Vagina (tissue), 2 donors: ENCODE measurements at regions not wholly inside any gene's neighbourhood (a gene's known extent, or its start where the extent isn't known, plus 50 kb on each side); places are given as distances from the start of the nearest gene placed in this dataset.

ENCODE experiments used
- POLR2AphosphoS5 ChIP-seq, 2 donors: sonication (generic); formaldehyde crosslinking; IDR thresholded peaks; one replicate each; pipeline ENCODE4 v1.9.0; 2017; ENCODE audit warnings: antibody characterized with exemption in 2 of 2, mild to moderate bottlenecking in 2 of 2, low read depth in 1 of 2; ENCODE audit not compliant: insufficient read depth in 1 of 2
- TF ChIP-seq, protein P1 (sequence below), 3 experiments: fragments of 450-650 bp in 2 of 3; fragments of 200-600 bp in 1 of 3; sonication (generic) in 1 of 3; IDR thresholded peaks; one replicate each; pipeline ENCODE4 v1.5.1; 2017 to 2019; ENCODE audit warnings: antibody characterized with exemption in 3 of 3, mild to moderate bottlenecking in 2 of 3, moderate library complexity in 2 of 3

DNA sequence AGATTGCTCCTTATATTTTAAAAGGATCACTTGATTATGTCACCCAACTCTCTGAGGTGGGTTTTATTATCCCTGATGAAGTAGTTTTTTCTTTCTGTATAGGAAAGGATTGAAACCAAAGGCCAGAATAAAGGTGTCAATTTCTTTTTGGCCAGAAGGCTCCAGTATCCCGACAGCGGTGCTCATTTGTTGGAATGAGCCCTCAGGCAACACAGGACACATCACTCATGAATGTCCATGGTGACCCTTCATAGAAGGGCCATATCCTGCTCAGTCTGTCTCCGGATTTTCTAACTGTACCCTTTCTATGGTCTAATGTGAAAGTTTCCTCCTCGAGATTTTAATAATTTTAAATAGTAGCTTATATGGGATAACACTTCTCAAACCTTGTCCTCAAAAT is 171.3 kb upstream of the USP24 start:
- TF ChIP-seq, protein P1, sequence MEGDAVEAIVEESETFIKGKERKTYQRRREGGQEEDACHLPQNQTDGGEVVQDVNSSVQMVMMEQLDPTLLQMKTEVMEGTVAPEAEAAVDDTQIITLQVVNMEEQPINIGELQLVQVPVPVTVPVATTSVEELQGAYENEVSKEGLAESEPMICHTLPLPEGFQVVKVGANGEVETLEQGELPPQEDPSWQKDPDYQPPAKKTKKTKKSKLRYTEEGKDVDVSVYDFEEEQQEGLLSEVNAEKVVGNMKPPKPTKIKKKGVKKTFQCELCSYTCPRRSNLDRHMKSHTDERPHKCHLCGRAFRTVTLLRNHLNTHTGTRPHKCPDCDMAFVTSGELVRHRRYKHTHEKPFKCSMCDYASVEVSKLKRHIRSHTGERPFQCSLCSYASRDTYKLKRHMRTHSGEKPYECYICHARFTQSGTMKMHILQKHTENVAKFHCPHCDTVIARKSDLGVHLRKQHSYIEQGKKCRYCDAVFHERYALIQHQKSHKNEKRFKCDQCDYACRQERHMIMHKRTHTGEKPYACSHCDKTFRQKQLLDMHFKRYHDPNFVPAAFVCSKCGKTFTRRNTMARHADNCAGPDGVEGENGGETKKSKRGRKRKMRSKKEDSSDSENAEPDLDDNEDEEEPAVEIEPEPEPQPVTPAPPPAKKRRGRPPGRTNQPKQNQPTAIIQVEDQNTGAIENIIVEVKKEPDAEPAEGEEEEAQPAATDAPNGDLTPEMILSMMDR (IDR thresholded peaks at IDR 0.05), result no peak
- TF ChIP-seq POLR2AphosphoS5 (IDR thresholded peaks at IDR 0.05; ENCODE audit: insufficient read depth in 1 of 2, low read depth in 1 of 2), result no peak
